Glomerular visceral epithelial cell (primary cell): ENCODE measurements at regions not wholly inside any gene's neighbourhood (a gene's known extent, or its start where the extent isn't known, plus 50 kb on each side); places are given as distances from the start of the nearest gene placed in this dataset.
"Not testable (repeated sequence)": the region's sequence is repeated elsewhere in the genome, so short reads cannot be mapped to it uniquely, and the experiment has no call there.

Source experiments
- DNase-seq: peaks from one replicate; pipeline ENCODE4 v3.0.0-alpha.2; 2016; ENCODE audit errors: extremely low spot score

DNA sequence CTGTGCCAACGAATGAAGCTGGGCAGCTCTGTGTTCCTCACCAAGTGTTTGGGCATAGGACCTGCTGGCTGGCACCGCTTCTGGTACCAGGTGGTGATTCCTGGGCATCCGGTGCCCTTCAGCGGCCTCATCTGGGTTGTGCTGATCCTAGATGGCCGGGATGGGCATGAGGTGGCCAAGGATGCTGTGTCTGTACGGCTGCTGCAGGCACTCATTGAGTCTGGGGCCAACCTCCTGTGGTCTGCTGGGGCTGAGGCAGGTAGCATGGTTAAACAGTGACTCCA, 96.1 kb upstream of the PLEKHM1 start:
- not testable (repeated sequence) for DNase-seq

DNA sequence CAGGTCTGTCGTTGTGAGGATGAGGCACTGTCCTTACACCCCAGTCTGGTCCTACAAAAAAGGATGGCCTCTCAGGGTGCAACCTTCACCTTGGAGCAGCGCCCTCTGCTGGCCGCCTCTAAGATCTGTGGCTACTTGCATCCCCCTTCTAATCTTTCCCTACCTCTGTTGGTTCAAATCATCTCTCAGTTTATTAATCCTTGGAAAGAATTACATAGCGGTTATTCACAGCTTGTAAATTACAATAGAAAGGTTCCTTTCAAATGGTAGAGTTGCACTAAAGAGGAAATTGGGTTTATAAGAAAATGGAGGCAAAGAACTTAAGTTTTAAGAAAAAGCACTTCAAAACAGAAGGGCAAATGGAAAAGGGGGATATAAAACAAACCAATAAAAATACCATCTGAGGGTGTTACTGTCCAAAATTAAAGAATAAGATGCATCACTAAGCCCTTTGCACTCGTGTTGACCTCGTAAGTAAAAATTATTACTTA, 102.0 kb upstream of the PLEKHM1 start:
- peak; percentile 56 for DNase-seq

DNA sequence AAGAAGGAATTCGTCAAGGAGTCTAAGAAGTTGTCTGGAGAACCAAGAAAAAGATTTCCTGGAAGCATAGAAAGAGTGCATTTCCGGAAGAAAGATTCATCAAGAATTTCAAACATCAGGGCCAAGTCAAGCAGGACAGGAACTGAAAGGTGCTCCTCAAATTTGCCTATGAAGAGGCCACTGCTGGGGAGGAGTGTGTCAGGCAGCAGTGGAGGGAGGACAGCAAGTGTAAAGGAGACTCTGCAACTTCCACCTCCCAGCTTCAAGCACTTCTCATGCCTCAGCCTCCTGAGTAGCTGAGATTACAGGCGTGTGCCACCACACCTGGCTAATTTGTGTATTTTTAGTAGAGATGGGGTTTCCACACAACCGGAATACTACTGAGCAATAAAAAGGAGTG, 105.8 kb upstream of the PLEKHM1 start:
- DNase-seq: not testable (repeated sequence)

DNA sequence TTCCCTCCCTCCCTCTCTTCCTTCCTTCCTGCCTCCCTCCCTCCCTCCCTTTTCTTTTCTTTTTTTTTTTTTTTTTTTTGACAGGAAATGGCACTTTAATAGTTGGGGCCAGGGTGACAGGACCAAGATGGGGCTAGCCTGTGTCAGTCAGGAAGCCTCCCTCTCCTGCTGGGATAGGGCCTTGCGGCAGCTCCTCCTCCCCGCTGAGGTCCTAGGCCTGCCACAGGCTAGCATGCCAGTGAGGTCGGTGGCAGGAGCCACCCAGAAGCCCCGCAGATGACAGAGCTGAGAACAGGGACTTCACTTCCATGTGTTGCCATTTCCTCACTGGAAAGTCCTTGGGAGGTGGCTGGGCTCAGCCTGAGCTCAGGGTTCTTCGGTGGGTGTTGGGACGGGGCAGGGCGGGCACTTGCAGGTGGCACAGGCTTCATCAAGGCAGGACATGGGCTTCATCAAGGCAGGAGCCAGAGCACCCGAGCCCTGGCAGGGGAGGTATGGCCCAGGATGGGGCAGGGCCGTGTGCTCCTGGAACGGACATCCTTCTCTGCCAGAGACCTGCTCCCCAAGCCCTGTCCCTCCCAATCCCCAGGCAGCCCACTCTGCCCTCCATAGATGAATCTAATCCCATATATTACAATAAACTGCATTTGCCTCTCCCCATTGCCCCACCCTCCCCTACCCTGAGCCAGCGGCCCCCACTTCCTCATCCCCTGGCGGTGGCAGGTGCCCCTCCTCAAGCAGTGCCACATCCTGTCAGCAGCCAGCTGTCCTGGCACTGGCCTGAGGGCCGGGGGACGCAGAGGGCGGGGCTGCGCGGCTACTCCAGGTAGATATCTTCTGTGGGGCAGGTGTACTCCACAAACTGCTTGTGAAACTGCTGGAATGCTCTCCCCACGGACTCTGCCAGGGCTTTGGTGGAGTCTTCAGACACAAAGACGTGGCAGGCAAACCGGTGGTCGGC, 109.8 kb upstream of the PLEKHM1 start:
- not testable (repeated sequence) for DNase-seq

DNA sequence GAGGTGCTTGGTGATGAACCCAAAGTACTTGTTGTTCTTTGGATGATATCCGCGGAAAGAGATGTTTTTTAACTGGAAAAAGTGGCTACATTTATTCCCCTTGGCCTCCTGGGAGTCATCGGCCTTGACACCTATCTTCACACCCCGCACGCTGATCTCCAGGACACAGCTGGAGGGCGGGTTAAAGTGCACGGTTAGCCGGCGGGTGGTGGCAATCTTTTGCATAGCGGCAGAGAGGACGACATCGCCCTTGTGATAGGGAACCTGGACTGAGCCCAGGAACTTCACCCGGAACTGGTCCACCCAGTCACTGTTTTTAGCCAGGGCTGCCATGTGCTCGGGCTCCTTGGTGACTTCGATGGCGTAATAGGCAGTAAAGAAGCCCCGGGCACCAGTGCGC, 110.5 kb upstream of the PLEKHM1 start:
- not testable (repeated sequence) for DNase-seq

DNA sequence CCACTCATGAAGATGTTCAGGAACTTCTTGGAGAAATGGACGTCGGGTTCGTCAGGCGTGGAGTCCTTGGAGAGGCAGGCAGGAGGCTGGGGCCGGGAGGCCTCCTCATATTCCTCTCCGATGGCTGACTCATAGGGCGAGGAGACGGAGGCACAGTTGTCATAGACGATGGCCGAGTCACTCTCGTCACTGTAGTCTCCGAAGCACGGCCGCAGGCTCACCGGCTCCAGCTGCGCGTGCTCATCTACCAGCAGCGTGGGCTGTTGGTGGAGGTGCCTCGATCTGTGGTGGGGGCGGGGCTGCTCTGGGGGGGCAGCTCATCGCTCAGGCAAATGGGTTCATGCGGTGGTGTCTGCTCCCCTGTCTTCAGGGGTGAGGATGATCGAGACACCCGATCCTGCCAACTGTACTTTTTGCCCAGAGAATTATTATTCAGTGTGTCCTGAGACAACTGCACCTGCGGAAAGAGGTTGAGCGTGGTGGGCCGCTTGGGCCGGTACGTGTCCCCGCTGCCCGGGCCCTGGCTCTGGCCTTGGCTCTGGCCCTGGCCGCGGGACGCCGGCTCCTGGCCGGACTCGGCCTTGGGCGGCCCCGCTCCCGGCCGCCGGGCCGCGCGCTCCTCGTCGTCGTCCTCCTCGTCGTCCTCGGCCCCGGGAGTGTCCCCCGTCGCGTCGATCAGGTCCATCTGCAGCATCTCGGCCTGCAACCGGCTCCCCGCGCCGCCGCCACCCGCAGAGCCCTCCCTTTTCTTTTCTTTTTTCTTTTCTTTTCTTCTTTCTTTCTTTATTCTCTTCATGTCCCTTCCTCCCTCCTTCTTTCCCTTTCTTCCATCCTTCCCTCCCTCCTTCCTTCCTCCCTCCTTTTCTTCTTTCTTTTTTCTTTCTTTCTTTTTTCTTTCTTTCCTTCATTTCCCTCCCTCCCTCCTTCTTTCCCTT, 111.4 kb upstream of the PLEKHM1 start:
- not testable (repeated sequence) for DNase-seq

DNA sequence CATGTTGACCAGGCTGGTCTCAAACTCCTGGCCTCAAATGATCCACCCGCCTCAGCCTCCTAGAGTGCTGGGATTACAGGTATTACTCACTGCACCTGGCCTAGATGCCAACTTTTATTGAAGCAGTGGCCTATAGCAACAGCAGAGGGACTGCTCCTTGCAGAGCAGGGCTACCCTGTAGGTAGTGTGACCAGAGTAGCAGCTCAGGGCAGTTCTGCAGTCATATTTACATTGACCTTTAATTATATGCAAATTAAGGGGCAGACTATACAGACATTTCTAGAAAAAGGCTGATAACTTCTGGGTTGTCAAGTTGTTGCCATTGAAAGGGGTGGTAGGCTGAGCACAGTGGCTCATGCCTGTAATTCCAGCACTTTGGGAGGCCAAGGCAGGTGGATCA, 115.2 kb upstream of the PLEKHM1 start:
- not testable (repeated sequence) for DNase-seq

DNA sequence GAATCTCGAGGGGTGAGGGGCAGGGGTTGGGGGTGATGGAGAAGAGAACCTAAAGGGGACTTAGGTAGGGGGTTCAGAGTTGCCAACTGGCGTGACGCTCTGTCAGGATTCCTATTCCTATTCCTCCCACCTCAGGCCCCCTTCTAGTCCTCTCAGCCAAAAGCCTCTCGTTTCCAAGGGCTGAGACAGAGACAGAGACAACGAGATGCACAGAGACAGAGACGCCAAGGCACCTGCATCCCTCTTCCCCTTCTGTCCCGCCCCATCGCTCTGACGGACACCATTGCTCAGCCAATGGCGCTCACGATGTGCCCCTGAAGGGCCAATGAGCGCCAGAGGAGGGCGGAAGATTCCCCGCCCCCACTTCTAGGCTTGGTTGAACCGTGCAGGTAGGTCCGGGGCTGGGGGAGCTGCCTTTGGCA, 129.5 kb upstream of the PLEKHM1 start:
- peak; percentile 45 for DNase-seq

DNA sequence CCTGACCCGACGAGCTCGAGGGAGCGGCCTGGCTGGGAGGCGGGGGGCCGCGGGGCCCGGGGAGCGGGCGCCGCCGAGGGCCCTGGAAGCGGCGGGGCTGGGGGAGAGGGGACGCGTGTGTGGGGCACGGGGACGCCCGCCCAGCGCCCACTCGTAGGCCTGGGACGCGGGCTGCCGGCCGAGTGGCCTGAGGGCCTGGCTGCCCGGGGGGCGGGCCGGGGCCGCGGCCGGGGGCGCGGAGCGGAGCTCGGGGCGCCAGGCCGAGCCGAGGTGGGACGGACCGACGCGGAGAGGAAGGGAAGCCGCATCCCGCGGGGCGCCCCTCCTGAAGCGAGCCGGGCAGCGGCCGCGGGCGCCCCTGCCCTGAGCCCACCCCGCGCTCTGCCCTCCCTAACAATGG, 129.9 kb upstream of the PLEKHM1 start:
- not testable (repeated sequence) for DNase-seq

DNA sequence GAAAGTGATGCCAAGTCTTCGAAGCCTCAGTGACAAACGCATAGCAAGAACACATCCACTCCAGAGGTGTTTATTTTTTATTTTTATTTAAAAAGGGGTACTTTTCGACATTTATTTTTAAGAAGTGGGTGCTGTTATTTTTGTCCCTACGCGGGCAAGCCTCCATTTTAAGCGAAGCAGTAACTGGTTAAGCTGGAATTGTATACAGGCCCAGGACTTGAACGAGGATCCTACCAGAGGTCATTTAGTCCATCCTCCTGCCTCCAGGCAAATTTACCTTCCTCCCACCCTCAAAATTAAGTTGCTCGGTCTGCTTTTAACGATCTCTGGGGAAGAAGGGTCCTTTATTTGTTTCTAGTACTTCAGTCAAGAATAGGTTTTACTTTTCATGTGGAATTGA, 130.6 kb upstream of the PLEKHM1 start:
- DNase-seq: not testable (repeated sequence)

DNA sequence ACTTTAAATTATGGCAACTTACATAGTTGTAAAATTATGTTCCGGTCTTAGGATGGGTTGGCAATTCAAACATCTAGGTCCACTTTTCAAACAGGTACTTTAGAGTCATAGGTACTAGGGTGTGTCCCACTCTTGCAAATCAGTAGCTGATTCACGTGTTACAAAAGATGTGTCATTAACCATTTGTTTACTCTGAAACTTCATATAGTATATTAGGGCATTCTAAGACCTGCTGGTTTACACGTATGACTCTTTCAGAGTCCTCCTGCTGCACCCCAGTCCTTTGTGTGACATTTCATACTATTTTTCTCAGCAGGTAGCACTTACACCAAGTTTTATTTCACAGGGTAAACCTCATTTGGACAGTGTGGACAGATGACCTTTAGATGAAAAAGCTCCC, 131.8 kb upstream of the PLEKHM1 start:
- not testable (repeated sequence) for DNase-seq

DNA sequence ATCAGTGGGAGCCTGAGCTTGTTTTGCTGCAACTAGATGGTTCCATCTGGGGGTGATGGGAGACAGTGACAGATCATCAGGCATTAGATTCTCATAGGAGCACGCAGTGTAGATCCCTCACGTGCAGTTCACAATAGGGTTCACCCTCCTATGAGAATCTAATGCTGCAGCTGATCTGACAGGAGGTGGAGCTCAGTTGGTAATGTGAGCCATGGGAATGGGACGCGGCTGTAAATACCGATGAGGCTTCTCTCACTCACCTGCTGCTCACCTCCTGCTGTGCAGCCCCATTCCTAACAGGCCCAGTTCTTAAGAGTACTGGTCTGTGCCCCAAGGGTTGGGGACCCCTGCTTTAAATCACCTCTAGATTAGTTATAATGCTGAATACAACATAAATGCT, 137.5 kb upstream of the PLEKHM1 start:
- no peak for DNase-seq

DNA sequence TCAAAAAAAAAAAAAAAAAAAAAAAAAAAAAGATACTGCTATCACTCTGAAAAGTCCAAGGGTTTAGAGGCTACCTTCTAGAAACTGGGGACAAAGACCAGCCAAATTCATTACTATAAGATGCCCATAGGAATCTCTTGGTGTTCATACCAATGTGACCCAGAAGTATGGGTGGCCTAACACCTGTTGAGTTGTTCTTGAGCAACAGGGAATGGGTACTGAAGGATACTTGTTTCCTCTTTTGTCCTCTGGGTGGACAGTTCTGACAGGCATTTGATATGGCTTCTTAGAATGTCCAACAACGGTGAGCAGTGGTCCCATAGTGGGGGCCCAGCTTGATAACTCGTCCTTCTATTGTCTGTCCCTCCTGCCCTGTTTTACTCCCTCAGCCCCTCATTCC, 141.4 kb upstream of the PLEKHM1 start:
- DNase-seq: no peak

DNA sequence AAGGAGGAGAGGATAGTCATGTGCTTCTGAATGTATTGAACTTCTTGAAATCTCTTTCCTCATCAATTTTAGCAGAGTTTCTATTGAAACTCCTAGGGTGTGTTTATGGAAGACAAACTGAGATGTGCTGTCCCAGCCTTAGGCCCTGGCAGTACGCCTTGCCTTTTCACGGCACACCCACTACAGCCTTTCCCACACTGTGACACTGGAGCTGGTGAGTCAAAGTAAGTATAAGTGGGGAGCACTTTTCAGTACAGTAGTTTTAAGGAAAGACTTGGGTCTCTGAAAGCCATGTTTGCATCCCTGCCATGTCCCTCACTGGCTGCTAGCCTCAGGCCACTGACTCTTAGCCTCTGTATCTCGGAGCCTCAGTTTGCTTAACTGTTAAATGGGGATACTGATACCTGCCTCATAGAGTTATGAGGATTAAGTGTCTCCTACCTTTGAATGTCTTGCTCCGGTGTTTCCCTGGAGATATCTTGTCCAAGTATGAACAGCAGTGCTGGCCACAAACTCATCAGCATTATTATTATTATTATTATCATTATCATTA, 144.7 kb upstream of the CRHR1 start:
- no peak for DNase-seq

DNA sequence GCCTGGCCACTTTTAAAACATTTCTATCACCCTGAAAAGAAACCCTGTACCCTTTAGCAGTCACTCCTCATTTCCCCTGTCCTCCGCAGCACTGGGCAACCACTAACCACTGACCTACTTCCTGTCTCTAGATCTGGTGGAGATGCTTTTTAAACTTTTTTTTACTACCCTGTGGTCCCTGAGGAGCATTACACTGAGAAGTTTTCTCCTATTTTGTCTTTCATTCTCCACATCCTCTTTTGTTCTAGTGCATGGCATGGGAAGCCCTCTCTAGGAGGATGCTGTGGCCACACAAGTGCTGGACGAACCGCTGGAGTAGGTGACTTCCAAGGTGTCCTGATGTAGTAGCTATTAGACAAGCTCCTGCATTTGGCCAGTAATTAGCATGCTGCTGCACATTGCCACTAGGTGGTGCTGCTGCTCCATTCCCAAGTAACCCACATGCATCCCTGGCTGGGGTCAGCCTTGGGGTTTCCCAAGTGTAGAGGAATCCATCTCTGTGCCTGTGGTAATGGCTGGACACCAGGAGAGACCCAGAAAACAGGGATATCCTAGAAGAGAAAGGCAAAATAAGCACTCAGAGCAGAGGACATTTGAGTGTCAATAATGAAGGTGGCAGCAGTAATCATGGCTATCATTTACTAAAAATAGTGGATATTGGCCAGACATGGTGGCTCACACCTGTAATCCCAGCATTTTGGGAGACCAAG, 143.8 kb upstream of the CRHR1 start:
- peak; percentile 79 for DNase-seq

DNA sequence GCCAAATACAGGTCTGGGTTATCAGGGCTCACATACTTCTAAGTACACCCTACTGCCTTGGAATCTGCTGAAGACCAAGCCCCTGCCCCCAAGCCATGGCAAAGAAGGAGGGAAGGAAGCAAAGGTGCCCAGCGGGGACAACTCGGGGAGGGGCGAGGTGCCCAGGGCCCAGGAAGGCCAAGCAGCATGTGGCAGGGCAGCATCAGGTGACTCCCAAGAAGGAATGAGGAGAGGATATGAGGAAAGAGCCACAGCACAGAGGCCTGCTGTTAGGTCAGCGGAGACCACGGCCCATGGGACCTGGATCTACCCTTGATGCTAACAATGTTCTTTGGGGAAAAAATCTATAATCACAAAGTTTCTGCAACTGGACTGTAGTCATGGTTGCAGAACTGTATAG, 142.6 kb upstream of the CRHR1 start:
- DNase-seq: no peak

DNA sequence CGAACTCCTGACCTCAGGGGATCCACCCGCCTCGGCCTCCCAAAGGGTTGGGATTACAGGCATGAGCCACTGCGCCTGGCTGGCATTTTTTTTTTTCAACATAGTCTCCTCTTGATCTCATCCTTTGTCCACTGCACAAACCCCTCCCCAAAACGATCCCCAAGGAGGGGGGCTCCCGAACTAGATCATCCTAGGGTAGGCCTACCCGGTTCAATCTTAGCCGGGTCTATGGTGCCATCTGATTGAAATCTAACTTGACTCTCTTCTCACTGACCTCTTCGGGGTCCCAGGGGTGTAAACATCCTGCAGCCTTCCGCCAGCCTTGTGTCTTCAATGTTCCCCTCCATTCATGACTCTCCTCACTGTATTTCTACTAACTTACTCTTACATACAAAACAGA, 140.5 kb upstream of the CRHR1 start:
- no peak for DNase-seq

DNA sequence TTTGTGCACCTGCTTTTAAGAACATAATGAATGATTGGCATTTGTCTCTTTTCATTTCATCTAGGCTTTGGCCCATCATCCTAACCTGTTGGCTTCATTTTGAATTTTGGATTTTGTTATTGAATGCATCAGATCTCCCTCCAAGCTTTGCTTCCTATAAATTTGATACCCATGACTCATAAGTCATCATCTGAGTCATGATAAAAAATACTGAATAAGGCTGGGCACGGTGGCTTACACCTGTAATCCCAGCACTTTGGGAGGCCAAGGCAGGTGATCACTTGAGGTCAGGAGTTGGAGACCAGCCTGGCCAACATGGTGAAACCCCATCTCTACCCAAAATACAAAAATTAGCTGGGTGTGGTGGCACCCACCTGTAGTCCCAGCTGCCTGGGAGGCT, 139.5 kb upstream of the CRHR1 start:
- not testable (repeated sequence) for DNase-seq

DNA sequence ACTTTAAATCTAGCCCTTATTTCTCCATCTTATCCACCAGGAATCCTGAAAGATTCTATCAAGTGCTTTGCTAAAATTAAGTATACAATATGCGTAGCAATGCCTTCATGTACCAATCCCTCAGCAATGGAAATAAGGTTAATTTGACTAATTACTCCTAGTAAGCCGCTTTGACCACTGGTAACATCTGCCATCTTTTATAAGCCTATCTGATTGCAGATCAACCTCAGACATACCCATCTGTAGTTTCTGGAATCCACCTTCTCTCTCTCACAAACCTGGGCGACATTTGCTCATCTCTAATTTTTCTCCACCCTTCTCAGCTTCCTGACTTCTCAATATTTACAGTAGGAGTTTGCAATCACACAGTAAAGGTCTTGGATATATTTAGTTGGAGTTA, 138.8 kb upstream of the CRHR1 start:
- no peak for DNase-seq

DNA sequence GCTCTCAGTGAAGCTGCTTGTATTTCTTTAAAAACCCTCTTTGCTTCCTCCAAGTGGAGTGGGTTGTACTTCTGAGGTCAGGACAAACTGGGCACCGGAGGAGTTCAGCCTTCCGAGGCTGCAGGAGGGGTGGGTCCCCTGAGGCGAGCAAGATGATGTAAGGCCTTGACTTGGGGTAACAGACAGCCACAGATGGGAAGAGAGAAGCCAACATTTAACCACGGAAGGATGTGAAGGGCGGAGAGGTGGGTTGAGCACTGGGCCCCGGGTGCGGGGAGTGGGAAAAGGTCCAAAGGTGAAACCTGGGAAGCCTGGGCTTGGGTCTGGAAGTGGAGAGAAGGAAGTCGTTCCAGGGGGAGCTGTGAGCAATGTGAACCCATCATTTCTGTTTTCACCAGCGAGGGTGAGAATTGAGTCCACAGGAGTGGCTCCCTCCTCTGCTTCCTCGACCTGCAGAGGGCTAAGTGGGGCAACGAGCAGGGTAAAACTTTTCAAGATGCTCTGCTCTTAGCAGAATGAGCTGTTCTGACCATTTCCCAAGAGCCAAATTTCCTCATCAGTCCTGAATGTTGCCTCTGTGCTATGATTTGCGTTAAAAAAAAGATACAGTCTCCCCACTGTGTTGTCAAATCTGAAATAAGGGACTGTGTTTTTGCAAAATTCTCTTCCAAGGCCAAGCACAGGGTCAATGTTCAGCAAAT, 137.7 kb upstream of the CRHR1 start:
- DNase-seq: no peak

DNA sequence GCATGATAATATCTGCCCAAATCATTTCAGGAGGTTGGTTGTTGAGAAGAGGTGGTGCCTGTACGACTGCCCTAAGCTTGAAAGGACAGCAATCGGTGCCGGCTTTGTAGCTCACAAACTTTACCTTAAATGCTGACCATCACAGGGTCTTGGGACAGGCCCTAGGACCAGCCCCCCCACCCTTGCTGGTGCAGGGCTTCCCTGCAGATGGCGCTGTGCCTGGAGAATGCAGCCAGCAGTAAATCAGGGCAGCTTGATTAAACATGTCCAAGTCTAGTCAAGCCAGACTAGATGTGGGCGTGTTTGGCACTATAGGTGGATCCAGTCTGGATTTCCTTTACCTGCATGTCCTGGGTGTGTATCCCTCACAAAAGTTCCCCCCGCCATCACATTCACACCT, 135.5 kb upstream of the CRHR1 start:
- DNase-seq: no peak
